ENCODE measurements at regions not wholly inside any gene's neighbourhood (a gene's known extent, or its start where the extent isn't known, plus 50 kb on each side); places are given as distances from the start of the nearest gene placed in this dataset.

- no peak for TF ChIP-seq CTCF (IDR thresholded peaks at IDR 0.05; ENCODE audit: poor library complexity)
- no peak for TF ChIP-seq EZH2phosphoT487 (IDR thresholded peaks at IDR 0.05; ENCODE audit: low read depth, severe bottlenecking, unreplicated experiment)
These were observed 166.6 kb upstream of the HMGA2 start for GRCh38 chr12:65657635-65658034.

Data from hepatocyte (in vitro differentiated cells).